ENCODE measurements at regions not wholly inside any gene's neighbourhood (a gene's known extent, or its start where the extent isn't known, plus 50 kb on each side); places are given as distances from the start of the nearest gene placed in this dataset.
"Not testable (repeated sequence)": the region's sequence is repeated elsewhere in the genome, so short reads cannot be mapped to it uniquely, and the experiment has no call there.

GRCh38 chr7:127476618-127477017 is 84.1 kb upstream of the ZNF800 start:
- H3K9me3 ChIP-seq = no peaks in the 10 kb centered on the region
- WGBS = 62% methylated on average over 1 of the region's 1 CpG
- DNase-seq (ENCODE audit: low spot score in 2 of 2) = no peak
- TF ChIP-seq POLR2A (IDR thresholded peaks at IDR 0.05) = no peak
- no peak for TF ChIP-seq EP300 (IDR thresholded peaks at IDR 0.05)
- no peak for TF ChIP-seq POLR2AphosphoS5 (IDR thresholded peaks at IDR 0.05)
- no peak for TF ChIP-seq CTCF (IDR thresholded peaks at IDR 0.05)
- H3K4me3 ChIP-seq = no peak overlapping the region
- H3K36me3 ChIP-seq = no peaks in the 10 kb centered on the region
- no peaks in the 10 kb centered on the region for H3K27me3 ChIP-seq
- H3K4me1 ChIP-seq = no peaks in the 10 kb centered on the region
- no peak overlapping the region for H3K27ac ChIP-seq

- TF ChIP-seq EP300 (IDR thresholded peaks at IDR 0.05) = no peak
- TF ChIP-seq CTCF (IDR thresholded peaks at IDR 0.05) = no peak
- no peak for TF ChIP-seq POLR2AphosphoS5 (IDR thresholded peaks at IDR 0.05)
- TF ChIP-seq POLR2A (IDR thresholded peaks at IDR 0.05) = no peak
- no peak for DNase-seq (ENCODE audit: low spot score in 2 of 2)
Observed at GRCh38 chr7:127474457-127474856, 81.9 kb upstream of the ZNF800 start.

GRCh38 chr7:127473409-127473808 is 80.9 kb upstream of the ZNF800 start:
- DNase-seq (ENCODE audit: low spot score in 2 of 2) = no peak
- Histone ChIP-seq H3K9me3 (no peaks in the 10 kb centered on the region), H3K4me1 (no peaks in the 10 kb centered on the region), H3K27ac (no peak overlapping the region), H3K27me3 (no peaks in the 10 kb centered on the region), H3K36me3 (no peaks in the 10 kb centered on the region), H3K4me3 (no peak overlapping the region)
- TF ChIP-seq POLR2AphosphoS5 (IDR thresholded peaks at IDR 0.05) (no peak), POLR2A (IDR thresholded peaks at IDR 0.05) (no peak), EP300 (IDR thresholded peaks at IDR 0.05) (no peak), CTCF (IDR thresholded peaks at IDR 0.05) (no peak)
- 7% methylated on average over 1 of the region's 1 CpG for WGBS

More at GRCh38 chr7:127474457-127474856, 81.9 kb upstream of the ZNF800 start:
- Histone ChIP-seq H3K27ac (no peak overlapping the region), H3K4me3 (no peak overlapping the region), H3K36me3 (no peaks in the 10 kb centered on the region), H3K27me3 (no peaks in the 10 kb centered on the region), H3K9me3 (no peaks in the 10 kb centered on the region), H3K4me1 (no peaks in the 10 kb centered on the region)

- H3K36me3 ChIP-seq = no peaks in the 10 kb centered on the region
- no peak overlapping the region for H3K27ac ChIP-seq
- H3K4me3 ChIP-seq = no peak overlapping the region
- TF ChIP-seq POLR2AphosphoS5 (IDR thresholded peaks at IDR 0.05) (no peak), CTCF (IDR thresholded peaks at IDR 0.05) (no peak), POLR2A (IDR thresholded peaks at IDR 0.05) (no peak), EP300 (IDR thresholded peaks at IDR 0.05) (no peak)
- DNase-seq (ENCODE audit: low spot score in 2 of 2) = no peak
- H3K27me3 ChIP-seq = no peaks in the 10 kb centered on the region
- H3K9me3 ChIP-seq = peaks cover 9% of the 10 kb centered on the region
- no peaks in the 10 kb centered on the region for H3K4me1 ChIP-seq
Observed at GRCh38 chr7:127460077-127460476, 67.6 kb upstream of the ZNF800 start.

- 87% methylated on average over 7 of the region's 10 CpGs for WGBS
- not testable (repeated sequence) for H3K27ac ChIP-seq; DNase-seq (ENCODE audit: low spot score in 2 of 2)
Observed at GRCh38 chr7:127451258-127451657, 58.8 kb upstream of the ZNF800 start.

GRCh38 chr7:127448566-127448965 is 56.1 kb upstream of the ZNF800 start:
- no peak for DNase-seq (ENCODE audit: low spot score in 2 of 2)
- H3K4me1 ChIP-seq = no peaks in the 10 kb centered on the region
- no peak overlapping the region for H3K27ac ChIP-seq
- no peaks in the 10 kb centered on the region for H3K36me3 ChIP-seq
- no peaks in the 10 kb centered on the region for H3K27me3 ChIP-seq
- peaks cover 20% of the 10 kb centered on the region for H3K9me3 ChIP-seq
- TF ChIP-seq POLR2A (IDR thresholded peaks at IDR 0.05) = no peak
- TF ChIP-seq POLR2AphosphoS5 (IDR thresholded peaks at IDR 0.05) = no peak
- no peak for TF ChIP-seq EP300 (IDR thresholded peaks at IDR 0.05)
- TF ChIP-seq CTCF (IDR thresholded peaks at IDR 0.05) = no peak
- 66% methylated on average over 3 of the region's 3 CpGs for WGBS
- no peak overlapping the region for H3K4me3 ChIP-seq

More at GRCh38 chr7:127451258-127451657, 58.8 kb upstream of the ZNF800 start:
- H3K4me1 ChIP-seq, H3K27me3 ChIP-seq, H3K36me3 ChIP-seq, H3K4me3 ChIP-seq: not testable (repeated sequence)
- H3K9me3 ChIP-seq = peaks cover 25% of the 10 kb centered on the region
